ENCODE measurements at regions not wholly inside any gene's neighbourhood (a gene's known extent, or its start where the extent isn't known, plus 50 kb on each side); places are given as distances from the start of the nearest gene placed in this dataset.

DNA sequence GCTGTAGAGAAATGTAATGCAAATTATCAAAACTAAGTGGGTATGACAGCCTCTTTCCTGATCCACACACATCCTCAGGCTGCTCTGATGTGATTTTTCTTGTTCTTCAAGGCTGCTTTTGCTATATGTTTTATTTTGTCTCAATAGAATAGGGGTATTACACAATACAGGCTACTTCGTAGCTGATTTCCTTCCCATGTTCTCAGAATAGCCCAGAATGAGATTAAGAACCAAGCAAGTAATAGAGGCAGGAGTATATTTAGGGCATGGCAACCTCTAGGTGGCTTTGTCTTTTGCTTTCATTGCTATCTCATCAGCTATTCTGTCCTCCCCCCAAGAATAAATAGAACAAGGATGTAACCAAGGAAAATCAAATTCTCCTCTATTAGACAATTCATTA lies 241.8 kb downstream of the ALDH8A1 start:
- no peak for TF ChIP-seq ZNF274 (IDR thresholded peaks at IDR 0.05; ENCODE audit: borderline replicate concordance, low read depth, low read length)
- no peak for TF ChIP-seq MXI1 (IDR thresholded peaks at IDR 0.05; ENCODE audit: low read depth, low read length)
- TF ChIP-seq FOXA1 (IDR thresholded peaks at IDR 0.05; ENCODE audit: borderline replicate concordance) = no peak
- no peak for TF ChIP-seq SMAD1 (IDR thresholded peaks at IDR 0.05; ENCODE audit: low read depth, low read length, partially characterized antibody)
- TF ChIP-seq PHB2 (IDR thresholded peaks at IDR 0.05; ENCODE audit: low read depth) = no peak
- no peak for TF ChIP-seq ZNF134 (CRISPR knock-in tag; conservative IDR thresholded peaks at IDR 0.05)
- TF ChIP-seq TBP (optimal IDR thresholded peaks at IDR 0.05; ENCODE audit: low read depth, low read length) = no peak
- TF ChIP-seq, protein P1, sequence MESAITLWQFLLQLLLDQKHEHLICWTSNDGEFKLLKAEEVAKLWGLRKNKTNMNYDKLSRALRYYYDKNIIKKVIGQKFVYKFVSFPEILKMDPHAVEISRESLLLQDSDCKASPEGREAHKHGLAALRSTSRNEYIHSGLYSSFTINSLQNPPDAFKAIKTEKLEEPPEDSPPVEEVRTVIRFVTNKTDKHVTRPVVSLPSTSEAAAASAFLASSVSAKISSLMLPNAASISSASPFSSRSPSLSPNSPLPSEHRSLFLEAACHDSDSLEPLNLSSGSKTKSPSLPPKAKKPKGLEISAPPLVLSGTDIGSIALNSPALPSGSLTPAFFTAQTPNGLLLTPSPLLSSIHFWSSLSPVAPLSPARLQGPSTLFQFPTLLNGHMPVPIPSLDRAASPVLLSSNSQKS (CRISPR knock-in tag; IDR thresholded peaks at IDR 0.05) = no peak
- TF ChIP-seq, protein P2, sequence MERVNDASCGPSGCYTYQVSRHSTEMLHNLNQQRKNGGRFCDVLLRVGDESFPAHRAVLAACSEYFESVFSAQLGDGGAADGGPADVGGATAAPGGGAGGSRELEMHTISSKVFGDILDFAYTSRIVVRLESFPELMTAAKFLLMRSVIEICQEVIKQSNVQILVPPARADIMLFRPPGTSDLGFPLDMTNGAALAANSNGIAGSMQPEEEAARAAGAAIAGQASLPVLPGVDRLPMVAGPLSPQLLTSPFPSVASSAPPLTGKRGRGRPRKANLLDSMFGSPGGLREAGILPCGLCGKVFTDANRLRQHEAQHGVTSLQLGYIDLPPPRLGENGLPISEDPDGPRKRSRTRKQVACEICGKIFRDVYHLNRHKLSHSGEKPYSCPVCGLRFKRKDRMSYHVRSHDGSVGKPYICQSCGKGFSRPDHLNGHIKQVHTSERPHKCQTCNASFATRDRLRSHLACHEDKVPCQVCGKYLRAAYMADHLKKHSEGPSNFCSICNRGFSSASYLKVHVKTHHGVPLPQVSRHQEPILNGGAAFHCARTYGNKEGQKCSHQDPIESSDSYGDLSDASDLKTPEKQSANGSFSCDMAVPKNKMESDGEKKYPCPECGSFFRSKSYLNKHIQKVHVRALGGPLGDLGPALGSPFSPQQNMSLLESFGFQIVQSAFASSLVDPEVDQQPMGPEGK (CRISPR knock-in tag; IDR thresholded peaks at IDR 0.05; ENCODE audit: borderline replicate concordance) = no peak
- no peak for TF ChIP-seq ZBED1 (IDR thresholded peaks at IDR 0.05)
- no peak for TF ChIP-seq POLR2A (conservative IDR thresholded peaks at IDR 0.05)
- no peak for TF ChIP-seq ZNF785 (CRISPR knock-in tag; IDR thresholded peaks at IDR 0.05)
- no peak for TF ChIP-seq CEBPG (CRISPR knock-in tag; IDR thresholded peaks at IDR 0.05)
- no peak for TF ChIP-seq CEBPG (tag; conservative IDR thresholded peaks at IDR 0.05 in 1 of 2, IDR thresholded peaks at IDR 0.05 in 1 of 2)
